ENCODE measurements at regions not wholly inside any gene's neighbourhood (a gene's known extent, or its start where the extent isn't known, plus 50 kb on each side); places are given as distances from the start of the nearest gene placed in this dataset.
A peak's percentile ranks its signal among the peaks of the same experiment; 100 is the strongest.

- Histone ChIP-seq H3K36me3 (no peaks in the 10 kb centered on the region), H3K4me3 (no peak overlapping the region), H3K4me1 (ENCODE audit: low read depth) (no peaks in the 10 kb centered on the region), H3K27me3 (no peaks in the 10 kb centered on the region), H3K27ac (no peak overlapping the region), H3K9me3 (ENCODE audit: low read depth) (no peaks in the 10 kb centered on the region)
- peak in 1 of 2 donors; percentile 5 for DNase-seq (ENCODE audit: low read depth in 1 of 2, low spot score in 1 of 2)
- TF ChIP-seq CTCF (IDR thresholded peaks at IDR 0.05; ENCODE audit: low read depth, low read length), result no peak
Measured at GRCh38 chr10:2936816-2937215, 130.5 kb upstream of the PFKP start.

- no peak for TF ChIP-seq CTCF (IDR thresholded peaks at IDR 0.05; ENCODE audit: low read depth, low read length)
- no peaks in the 10 kb centered on the region for H3K27me3 ChIP-seq
- H3K9me3 ChIP-seq (ENCODE audit: low read depth), result no peaks in the 10 kb centered on the region
- no peaks in the 10 kb centered on the region for H3K36me3 ChIP-seq
- H3K4me3 ChIP-seq, result no peak overlapping the region
- H3K27ac ChIP-seq, result no peak overlapping the region
- DNase-seq (ENCODE audit: low read depth in 1 of 2, low spot score in 1 of 2), result no peak
- H3K4me1 ChIP-seq (ENCODE audit: low read depth), result no peaks in the 10 kb centered on the region
Measured at GRCh38 chr10:2935647-2936386, 131.5 kb upstream of the PFKP start.

GRCh38 chr10:2933924-2934323 lies 133.4 kb upstream of the PFKP start:
- H3K4me1 ChIP-seq (ENCODE audit: low read depth), result no peaks in the 10 kb centered on the region
- no peak overlapping the region for H3K27ac ChIP-seq
- no peak for DNase-seq (ENCODE audit: low read depth in 1 of 2, low spot score in 1 of 2)
- H3K4me3 ChIP-seq, result no peak overlapping the region
- no peaks in the 10 kb centered on the region for H3K36me3 ChIP-seq
- no peak for TF ChIP-seq CTCF (IDR thresholded peaks at IDR 0.05; ENCODE audit: low read depth, low read length)
- no peaks in the 10 kb centered on the region for H3K9me3 ChIP-seq (ENCODE audit: low read depth)
- H3K27me3 ChIP-seq, result no peaks in the 10 kb centered on the region

- no peak overlapping the region for H3K4me3 ChIP-seq
- TF ChIP-seq CTCF (IDR thresholded peaks at IDR 0.05; ENCODE audit: low read depth, low read length), result no peak
- no peaks in the 10 kb centered on the region for H3K9me3 ChIP-seq (ENCODE audit: low read depth)
- no peaks in the 10 kb centered on the region for H3K4me1 ChIP-seq (ENCODE audit: low read depth)
- no peaks in the 10 kb centered on the region for H3K36me3 ChIP-seq
- H3K27ac ChIP-seq, result no peak overlapping the region
- H3K27me3 ChIP-seq, result no peaks in the 10 kb centered on the region
- no peak for DNase-seq (ENCODE audit: low read depth in 1 of 2, low spot score in 1 of 2)
Measured at GRCh38 chr10:2933519-2933918, 133.8 kb upstream of the PFKP start.

- H3K4me1 ChIP-seq (ENCODE audit: low read depth), result no peaks in the 10 kb centered on the region
- no peak for TF ChIP-seq CTCF (IDR thresholded peaks at IDR 0.05; ENCODE audit: low read depth, low read length)
- no peaks in the 10 kb centered on the region for H3K9me3 ChIP-seq (ENCODE audit: low read depth)
- H3K27me3 ChIP-seq, result no peaks in the 10 kb centered on the region
- H3K27ac ChIP-seq, result no peak overlapping the region
- H3K36me3 ChIP-seq, result no peaks in the 10 kb centered on the region
- H3K4me3 ChIP-seq, result no peak overlapping the region
- DNase-seq (ENCODE audit: low read depth in 1 of 2, low spot score in 1 of 2), result no peak
Measured at GRCh38 chr10:2933071-2933470, 134.3 kb upstream of the PFKP start.

All from cardiac muscle cell (in vitro differentiated cells and primary cell).